CD14-positive monocyte (primary cell): ENCODE measurements at regions not wholly inside any gene's neighbourhood (a gene's known extent, or its start where the extent isn't known, plus 50 kb on each side); places are given as distances from the start of the nearest gene placed in this dataset.

Experiments used
- DNase-seq, 3 donors: peaks; one replicate each; pipeline ENCODE4 v3.0.0-alpha.2; 2011 to 2022
- H2AFZ ChIP-seq: 2 replicates; pipeline ENCODE4 v1.6.0; 2012; ENCODE audit warnings: mild to moderate bottlenecking, low read depth, low read length, inconsistent platforms; ENCODE audit not compliant: insufficient read depth, poor library complexity, severe bottlenecking
- H3K27ac ChIP-seq, 2 donors: 1 replicate in 1 of 2; 2 replicates in 1 of 2; pipeline ENCODE4 v1.5.1; 2012 to 2013; ENCODE audit warnings: low read length in 2 of 2, control low read depth in 1 of 2, inconsistent platforms in 1 of 2, low read depth in 1 of 2, mild to moderate bottlenecking in 1 of 2
- H3K27me3 ChIP-seq, 2 donors: one replicate each; pipeline versions ENCODE4 v1.6.0 to v1.6.1; 2011 to 2013; ENCODE audit warnings: low read length in 2 of 2; ENCODE audit not compliant: control insufficient read depth in 2 of 2, insufficient read depth in 2 of 2
- H3K36me3 ChIP-seq, 2 donors: replicated peaks in 1 of 2; 1 replicate in 1 of 2; 2 replicates in 1 of 2; pipeline versions ENCODE4 v1.5.1 to v1.6.1; 2012 to 2013; ENCODE audit warnings: low read length in 2 of 2, control low read depth in 1 of 2, inconsistent platforms in 1 of 2, mild to moderate bottlenecking in 1 of 2; ENCODE audit not compliant: insufficient read depth in 2 of 2, control insufficient read depth in 1 of 2
- H3K4me1 ChIP-seq, 2 donors: 1 replicate in 1 of 2; 2 replicates in 1 of 2; pipeline versions ENCODE4 v1.5.1 to v1.6.1; 2012 to 2013; ENCODE audit warnings: low read length in 2 of 2, control low read depth in 1 of 2, inconsistent platforms in 1 of 2, mild to moderate bottlenecking in 1 of 2, moderate library complexity in 1 of 2; ENCODE audit not compliant: insufficient read depth in 2 of 2, control insufficient read depth in 1 of 2
- H3K4me2 ChIP-seq: replicated peaks from 2 replicates; pipeline ENCODE3; 2012; ENCODE audit warnings: low read length, moderate library complexity, mild to moderate bottlenecking; ENCODE audit not compliant: poor library complexity, severe bottlenecking; ENCODE audit errors: extremely low read depth
- H3K4me3 ChIP-seq, 3 experiments: fragments of 200-600 bp in 1 of 3; sonication (generic) in 1 of 3; replicated peaks in 1 of 3; 1 replicate in 2 of 3; 2 replicates in 1 of 3; pipeline ENCODE4 v1.5.1; 2011 to 2013; ENCODE audit warnings: low read length in 3 of 3, mild to moderate bottlenecking in 3 of 3, control low read depth in 2 of 3, low read depth in 2 of 3, inconsistent platforms in 1 of 3, moderate library complexity in 1 of 3
- H3K79me2 ChIP-seq: 2 replicates; pipeline ENCODE4 v1.6.0; 2012; ENCODE audit warnings: mild to moderate bottlenecking, control low read depth, inconsistent platforms, low read length, moderate library complexity; ENCODE audit not compliant: insufficient read depth
- H3K9ac ChIP-seq: 2 replicates; pipeline ENCODE4 v1.6.0; 2017; ENCODE audit warnings: low read length, mild to moderate bottlenecking; ENCODE audit not compliant: insufficient read depth, poor library complexity, severe bottlenecking
- H3K9me3 ChIP-seq, 2 donors: replicated peaks in 1 of 2; 1 replicate in 1 of 2; 2 replicates in 1 of 2; pipeline versions ENCODE4 v1.5.1 to v1.6.1; 2012 to 2013; ENCODE audit warnings: low read length in 2 of 2, control low read depth in 1 of 2; ENCODE audit not compliant: control insufficient read depth in 1 of 2, insufficient read depth in 1 of 2
- H4K20me1 ChIP-seq: 2 replicates; pipeline ENCODE4 v1.6.0; 2012; ENCODE audit warnings: mild to moderate bottlenecking, low read length, control low read depth, moderate library complexity; ENCODE audit not compliant: insufficient read depth
- H3K27ac Mint-ChIP-seq, 7 donors: one replicate each; pipeline ENCODE4 v1.8.0; 2020; ENCODE audit warnings: mild to moderate bottlenecking in 7 of 7, mixed read lengths in 7 of 7, moderate library complexity in 6 of 7, inconsistent platforms in 2 of 7
- H3K27me3 Mint-ChIP-seq, 3 donors: one replicate each; pipeline ENCODE4 v1.8.0; 2021 to 2022; ENCODE audit warnings: low read depth in 3 of 3, mild to moderate bottlenecking in 3 of 3, mixed read lengths in 3 of 3, moderate library complexity in 3 of 3, inconsistent platforms in 1 of 3
- H3K36me3 Mint-ChIP-seq, 2 donors: one replicate each; pipeline ENCODE4 v1.8.0; 2020; ENCODE audit warnings: mixed read lengths in 2 of 2, inconsistent platforms in 1 of 2, mild to moderate bottlenecking in 1 of 2
- H3K4me1 Mint-ChIP-seq: one replicate; pipeline ENCODE4 v1.8.0; 2020; ENCODE audit warnings: mild to moderate bottlenecking, mixed read lengths
- H3K4me3 Mint-ChIP-seq, 2 donors: one replicate each; pipeline ENCODE4 v1.8.0; 2020; ENCODE audit warnings: mild to moderate bottlenecking in 2 of 2, mixed read lengths in 2 of 2, moderate library complexity in 1 of 2
- H3K9me3 Mint-ChIP-seq, 7 donors: one replicate each; pipeline ENCODE4 v1.8.0; 2020 to 2022; ENCODE audit warnings: mixed read lengths in 7 of 7, mild to moderate bottlenecking in 6 of 7, moderate library complexity in 6 of 7, inconsistent platforms in 2 of 7
- CTCF ChIP-seq: fragments of 200-600 bp; IDR thresholded peaks from one replicate; pipeline ENCODE4 v1.8.0; 2022; ENCODE audit warnings: antibody characterized with exemption, mild to moderate bottlenecking
- intact Hi-C, 2 donors: fragments of 100-400 bp; cut with micrococcal nuclease; formaldehyde crosslinking; loops; one replicate each; pipeline versions ENCODE4 v1.15.0 to v1.15.1; 2023

GRCh38 chr9:80811003-80811402, 878.3 kb downstream of the TLE1 start:
- no peaks in the 10 kb centered on the region for H3K4me1 Mint-ChIP-seq
- Histone ChIP-seq H2AFZ (no peak overlapping the region), H3K4me2 (no peak overlapping the region), H3K79me2 (no peaks in the 10 kb centered on the region), H3K27me3 (no peaks in the 10 kb centered on the region), H3K4me3 (no peak overlapping the region), H3K27ac (no peak overlapping the region), H3K9ac (no peak overlapping the region), H4K20me1 (no peaks in the 10 kb centered on the region), H3K9me3 (peaks cover 10% of the 10 kb centered on the region in 2 donors), H3K4me1 (no peaks in the 10 kb centered on the region), H3K36me3 (no peaks in the 10 kb centered on the region)
- H3K4me3 Mint-ChIP-seq: no peak overlapping the region
- no peaks in the 10 kb centered on the region for H3K27me3 Mint-ChIP-seq
- DNase-seq: no peak
- no peak overlapping the region for H3K27ac Mint-ChIP-seq
- H3K9me3 Mint-ChIP-seq: peaks cover 0 to 9% (median 6%) of the 10 kb centered on the region in 7 donors
- intact Hi-C loops: no loop called here
- TF ChIP-seq CTCF: no peak
- no peaks in the 10 kb centered on the region for H3K36me3 Mint-ChIP-seq

GRCh38 chr9:80806671-80807070, 882.7 kb downstream of the TLE1 start:
- Histone ChIP-seq H3K9me3 (peaks cover 13 to 16% of the 10 kb centered on the region in 2 donors), H3K9ac (no peak overlapping the region), H3K27ac (no peak overlapping the region), H3K36me3 (no peaks in the 10 kb centered on the region), H3K4me2 (no peak overlapping the region), H2AFZ (no peak overlapping the region), H3K4me1 (no peaks in the 10 kb centered on the region), H3K79me2 (no peaks in the 10 kb centered on the region), H3K27me3 (no peaks in the 10 kb centered on the region), H3K4me3 (no peak overlapping the region), H4K20me1 (no peaks in the 10 kb centered on the region)
- no peak for DNase-seq
- H3K36me3 Mint-ChIP-seq: no peaks in the 10 kb centered on the region
- intact Hi-C loops: no loop called here
- no peak overlapping the region for H3K4me3 Mint-ChIP-seq
- TF ChIP-seq CTCF: no peak
- H3K9me3 Mint-ChIP-seq: peaks cover 0 to 9% (median 6%) of the 10 kb centered on the region in 7 donors
- no peaks in the 10 kb centered on the region for H3K27me3 Mint-ChIP-seq
- H3K27ac Mint-ChIP-seq: no peak overlapping the region
- H3K4me1 Mint-ChIP-seq: no peaks in the 10 kb centered on the region
